Body of pancreas (tissue), 4 donors: ENCODE measurements at regions not wholly inside any gene's neighbourhood (a gene's known extent, or its start where the extent isn't known, plus 50 kb on each side); places are given as distances from the start of the nearest gene placed in this dataset.

Source experiments
- ATAC-seq: fragments of 150-250 bp; one replicate; pipeline ENCODE4 v1.9.1; 2016
- DNase-seq, 4 donors: peaks; one replicate each; pipeline ENCODE4 v3.0.0-alpha.2; 2019
- H3K27ac ChIP-seq, 4 donors: fragments of 200-600 bp; sonication (generic); 1 replicate in 3 of 4; 2 replicates in 1 of 4; pipeline versions ENCODE4 v1.5.1 to v1.6.1; 2016 to 2019; ENCODE audit warnings: mild to moderate bottlenecking in 1 of 4, mixed read lengths in 1 of 4, moderate library complexity in 1 of 4
- H3K27me3 ChIP-seq, 2 donors: fragments of 200-600 bp; sonication (generic); one replicate each; pipeline ENCODE4 v1.6.0; 2016; ENCODE audit warnings: mild to moderate bottlenecking in 1 of 2
- H3K36me3 ChIP-seq, 2 donors: fragments of 200-600 bp; sonication (generic); replicated peaks in 1 of 2; 2 replicates each; pipeline ENCODE4 v1.5.1; 2016; ENCODE audit warnings: low read depth in 2 of 2; ENCODE audit not compliant: insufficient read depth in 1 of 2
- H3K4me1 ChIP-seq: fragments of 200-600 bp; sonication (generic); one replicate; pipeline ENCODE4 v1.6.0; 2016
- H3K4me3 ChIP-seq, 2 donors: fragments of 200-600 bp; sonication (generic); 1 replicate in 1 of 2; 2 replicates in 1 of 2; pipeline ENCODE4 v1.5.1; 2016 to 2019
- H3K9me3 ChIP-seq, 3 donors: fragments of 200-600 bp; sonication (generic); 1 replicate in 2 of 3; 2 replicates in 1 of 3; pipeline ENCODE4 v1.5.1; 2016
- POLR2A ChIP-seq, 3 donors: fragments of 450-650 bp; IDR thresholded peaks; one replicate each; pipeline ENCODE4 v1.6.1; 2016; ENCODE audit warnings: antibody characterized with exemption in 3 of 3, mild to moderate bottlenecking in 2 of 3
- WGBS, 2 donors: methylation state at CpG; one replicate each; pipeline ENCODE4 v1.1.5; 2017; 5-methylcytosine and 5-hydroxymethylcytosine counted together
- intact Hi-C: fragments of 100-400 bp; cut with DNase I; formaldehyde crosslinking; loops from one replicate; pipeline ENCODE4 v1.15.1; 2023
- TF ChIP-seq, protein P1 (sequence below), 7 experiments: fragments of 450-650 bp in 4 of 7; fragments of 200-600 bp in 3 of 7; sonication (generic) in 3 of 7; IDR thresholded peaks; one replicate each; pipeline ENCODE4 v1.5.1; 2016 to 2019; ENCODE audit warnings: antibody characterized with exemption in 7 of 7

DNA sequence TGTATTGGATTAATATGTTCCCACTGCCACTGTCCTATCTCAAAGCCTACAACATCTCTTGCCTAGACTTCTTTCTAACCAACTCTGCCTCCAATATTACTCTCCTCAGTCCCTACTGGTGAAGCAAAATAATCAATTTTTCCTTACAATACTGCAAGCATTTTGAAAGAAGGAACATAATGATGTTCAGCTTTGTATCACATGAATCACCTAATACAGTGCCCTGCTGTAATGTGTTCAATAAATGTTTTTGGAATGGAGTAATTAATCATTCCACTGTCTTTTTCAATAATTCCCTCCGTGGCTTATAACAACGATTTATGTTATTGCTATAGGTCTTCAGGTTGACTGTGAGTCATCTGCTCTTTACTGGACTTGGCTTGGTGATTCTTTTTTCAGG lies 356.4 kb downstream of the TDRD15 start:
- DNase-seq: no peak

DNA sequence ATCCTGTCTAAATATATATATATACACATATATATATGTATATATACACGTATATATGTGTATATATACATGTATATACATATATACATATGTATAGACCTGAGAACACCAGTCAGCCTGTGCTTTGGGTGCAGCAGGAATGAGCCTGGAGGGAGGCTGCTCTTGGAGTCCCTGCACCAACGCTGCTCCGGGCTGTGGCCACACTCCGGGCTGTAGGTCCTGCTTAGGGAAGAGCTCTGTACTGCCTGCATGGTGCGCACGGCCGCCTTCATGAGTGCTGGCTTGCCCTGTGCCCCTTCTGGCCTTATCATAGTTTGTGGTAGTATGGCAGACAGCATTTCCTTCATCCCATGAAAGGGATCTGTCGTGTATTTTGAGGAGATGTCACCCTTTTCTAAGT lies 360.9 kb downstream of the TDRD15 start:
- H3K4me3 ChIP-seq: no peak overlapping the region
- no peak overlapping the region for H3K27ac ChIP-seq
- intact Hi-C loops: no loop called here
- H3K36me3 ChIP-seq: no peaks in the 10 kb centered on the region
- ATAC-seq (no peak), DNase-seq (no peak)
- no peaks in the 10 kb centered on the region for H3K9me3 ChIP-seq
- no peaks in the 10 kb centered on the region for H3K4me1 ChIP-seq
- WGBS, 2 donors: 69 to 77% methylated on average over 8 of the region's 8 CpGs
- no peak for TF ChIP-seq POLR2A (IDR thresholded peaks at IDR 0.05)
- TF ChIP-seq, protein P1, sequence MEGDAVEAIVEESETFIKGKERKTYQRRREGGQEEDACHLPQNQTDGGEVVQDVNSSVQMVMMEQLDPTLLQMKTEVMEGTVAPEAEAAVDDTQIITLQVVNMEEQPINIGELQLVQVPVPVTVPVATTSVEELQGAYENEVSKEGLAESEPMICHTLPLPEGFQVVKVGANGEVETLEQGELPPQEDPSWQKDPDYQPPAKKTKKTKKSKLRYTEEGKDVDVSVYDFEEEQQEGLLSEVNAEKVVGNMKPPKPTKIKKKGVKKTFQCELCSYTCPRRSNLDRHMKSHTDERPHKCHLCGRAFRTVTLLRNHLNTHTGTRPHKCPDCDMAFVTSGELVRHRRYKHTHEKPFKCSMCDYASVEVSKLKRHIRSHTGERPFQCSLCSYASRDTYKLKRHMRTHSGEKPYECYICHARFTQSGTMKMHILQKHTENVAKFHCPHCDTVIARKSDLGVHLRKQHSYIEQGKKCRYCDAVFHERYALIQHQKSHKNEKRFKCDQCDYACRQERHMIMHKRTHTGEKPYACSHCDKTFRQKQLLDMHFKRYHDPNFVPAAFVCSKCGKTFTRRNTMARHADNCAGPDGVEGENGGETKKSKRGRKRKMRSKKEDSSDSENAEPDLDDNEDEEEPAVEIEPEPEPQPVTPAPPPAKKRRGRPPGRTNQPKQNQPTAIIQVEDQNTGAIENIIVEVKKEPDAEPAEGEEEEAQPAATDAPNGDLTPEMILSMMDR (IDR thresholded peaks at IDR 0.05): no peak
- no peaks in the 10 kb centered on the region for H3K27me3 ChIP-seq

More for the DNA sequence above, 356.4 kb downstream of the TDRD15 start:
- ATAC-seq: no peak
- no peaks in the 10 kb centered on the region for H3K9me3 ChIP-seq
- no peaks in the 10 kb centered on the region for H3K4me1 ChIP-seq
- TF ChIP-seq, protein P1 (IDR thresholded peaks at IDR 0.05): no peak
- TF ChIP-seq POLR2A (IDR thresholded peaks at IDR 0.05): no peak
- 39 to 44% methylated on average over 2 of the region's 2 CpGs for WGBS, 2 donors
- H3K36me3 ChIP-seq: no peaks in the 10 kb centered on the region
- no peaks in the 10 kb centered on the region for H3K27me3 ChIP-seq
- H3K4me3 ChIP-seq: no peak overlapping the region
- intact Hi-C loops: no loop called here
- no peak overlapping the region for H3K27ac ChIP-seq

DNA sequence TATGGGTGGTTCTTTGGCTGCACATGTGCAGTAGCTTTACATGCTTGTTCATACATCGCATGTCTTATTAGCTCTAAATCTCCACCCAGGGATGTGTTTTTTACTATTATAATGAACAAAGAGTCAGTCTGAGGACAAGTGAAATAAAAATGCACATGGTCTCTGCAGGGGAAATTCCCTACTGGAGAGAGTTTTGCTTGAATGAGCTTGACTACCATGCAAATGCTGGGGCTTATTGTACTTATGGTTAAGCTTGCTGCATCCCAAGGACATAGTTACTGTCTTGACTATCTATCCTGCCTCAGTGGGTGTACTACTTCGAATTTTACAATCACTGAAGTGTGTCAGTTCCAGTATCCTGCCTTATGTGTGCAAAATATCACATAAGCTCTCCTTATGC lies 362.7 kb downstream of the TDRD15 start:
- DNase-seq (no peak), ATAC-seq (no peak)
- WGBS, 2 donors: 57 to 58% methylated on average over 2 of the region's 2 CpGs
- intact Hi-C loops: no loop called here
- Histone ChIP-seq H3K9me3 (no peaks in the 10 kb centered on the region), H3K36me3 (no peaks in the 10 kb centered on the region), H3K4me3 (no peak overlapping the region), H3K4me1 (no peaks in the 10 kb centered on the region), H3K27ac (no peak overlapping the region), H3K27me3 (no peaks in the 10 kb centered on the region)
- no peak for TF ChIP-seq POLR2A (IDR thresholded peaks at IDR 0.05)
- TF ChIP-seq, protein P1 (IDR thresholded peaks at IDR 0.05): no peak

DNA sequence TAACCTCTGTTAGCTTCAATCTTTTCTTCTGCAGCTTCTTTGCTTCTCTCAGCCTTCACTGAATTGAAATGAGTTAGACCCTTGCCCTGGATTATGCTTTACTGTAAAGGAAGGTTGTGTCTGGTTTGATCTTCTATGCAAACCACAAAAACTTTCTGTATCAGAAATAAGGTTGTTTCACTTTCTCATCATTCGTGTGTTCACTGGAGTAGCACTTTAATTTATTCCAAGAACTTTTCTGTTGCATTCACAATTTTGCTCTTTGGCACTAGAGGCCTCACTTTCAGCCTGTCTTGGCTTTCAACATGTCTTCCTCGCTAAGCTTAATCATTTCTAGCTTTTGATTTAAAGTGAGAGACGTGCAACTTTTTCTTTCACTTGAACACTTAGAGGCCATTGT lies 365.3 kb downstream of the TDRD15 start:
- H3K4me3 ChIP-seq: no peak overlapping the region
- no peak overlapping the region for H3K27ac ChIP-seq
- ATAC-seq: no peak
- WGBS, 2 donors: 55 to 64% methylated on average over 3 of the region's 3 CpGs
- H3K9me3 ChIP-seq: no peaks in the 10 kb centered on the region
- H3K4me1 ChIP-seq: no peaks in the 10 kb centered on the region
- intact Hi-C loops: no loop called here
- TF ChIP-seq, protein P1 (IDR thresholded peaks at IDR 0.05): no peak
- TF ChIP-seq POLR2A (IDR thresholded peaks at IDR 0.05): no peak
- H3K27me3 ChIP-seq: no peaks in the 10 kb centered on the region
- no peak for DNase-seq
- no peaks in the 10 kb centered on the region for H3K36me3 ChIP-seq

DNA sequence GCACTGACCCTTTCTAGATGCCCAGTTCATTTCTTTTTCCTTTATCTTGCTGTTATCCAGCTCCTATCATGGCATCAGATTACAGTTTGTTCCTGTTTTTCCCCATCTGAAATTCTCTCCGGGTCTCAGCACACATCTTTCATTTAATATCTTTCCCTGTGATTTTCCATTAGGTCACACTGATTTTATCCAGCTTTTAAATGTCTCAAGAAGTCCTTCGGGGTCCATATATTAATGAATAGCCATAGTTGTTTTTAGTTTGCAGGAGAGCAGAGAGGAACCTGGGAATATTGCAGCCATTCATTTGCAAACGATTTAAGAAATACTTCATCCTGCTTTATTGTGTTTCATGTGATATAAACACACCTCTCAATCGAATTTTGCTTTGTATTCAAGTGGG lies 374.2 kb downstream of the TDRD15 start:
- no peaks in the 10 kb centered on the region for H3K4me1 ChIP-seq
- DNase-seq (no peak), ATAC-seq (no peak)
- H3K27ac ChIP-seq: no peak overlapping the region
- TF ChIP-seq, protein P1 (IDR thresholded peaks at IDR 0.05): no peak
- no peak for TF ChIP-seq POLR2A (IDR thresholded peaks at IDR 0.05)
- WGBS, 2 donors: 37 to 46% methylated on average over 4 of the region's 4 CpGs
- no peaks in the 10 kb centered on the region for H3K36me3 ChIP-seq
- no peaks in the 10 kb centered on the region for H3K9me3 ChIP-seq
- intact Hi-C loops: no loop called here
- no peaks in the 10 kb centered on the region for H3K27me3 ChIP-seq
- H3K4me3 ChIP-seq: no peak overlapping the region
